ENCODE measurements at regions not wholly inside any gene's neighbourhood (a gene's known extent, or its start where the extent isn't known, plus 50 kb on each side); places are given as distances from the start of the nearest gene placed in this dataset.

- TF ChIP-seq CSRNP3 (CRISPR knock-in tag; IDR thresholded peaks at IDR 0.05) (no peak), ZNF8 (CRISPR knock-in tag; IDR thresholded peaks at IDR 0.05) (no peak), ZNF565 (CRISPR knock-in tag; conservative IDR thresholded peaks at IDR 0.05; ENCODE audit: low read depth) (no peak), PPARA (CRISPR knock-in tag; IDR thresholded peaks at IDR 0.05; ENCODE audit: borderline replicate concordance) (no peak), TSHZ2 (CRISPR knock-in tag; IDR thresholded peaks at IDR 0.05) (no peak), ESRRG (CRISPR knock-in tag; IDR thresholded peaks at IDR 0.05) (no peak), PATZ1 (CRISPR knock-in tag; IDR thresholded peaks at IDR 0.05; ENCODE audit: borderline replicate concordance) (no peak), ZFP30 (CRISPR knock-in tag; IDR thresholded peaks at IDR 0.05) (no peak), ZC3H10 (CRISPR knock-in tag; IDR thresholded peaks at IDR 0.05) (no peak), TOX (CRISPR knock-in tag; IDR thresholded peaks at IDR 0.05; ENCODE audit: borderline replicate concordance) (no peak), ISL1 (CRISPR knock-in tag; IDR thresholded peaks at IDR 0.05) (no peak), CREB5 (CRISPR knock-in tag; IDR thresholded peaks at IDR 0.05; ENCODE audit: low read depth) (no peak)
These were observed 75.6 kb upstream of the SLC44A1 start for GRCh38 chr9:105168870-105169319.
